ENCODE measurements at regions not wholly inside any gene's neighbourhood (a gene's known extent, or its start where the extent isn't known, plus 50 kb on each side); places are given as distances from the start of the nearest gene placed in this dataset.

DNA sequence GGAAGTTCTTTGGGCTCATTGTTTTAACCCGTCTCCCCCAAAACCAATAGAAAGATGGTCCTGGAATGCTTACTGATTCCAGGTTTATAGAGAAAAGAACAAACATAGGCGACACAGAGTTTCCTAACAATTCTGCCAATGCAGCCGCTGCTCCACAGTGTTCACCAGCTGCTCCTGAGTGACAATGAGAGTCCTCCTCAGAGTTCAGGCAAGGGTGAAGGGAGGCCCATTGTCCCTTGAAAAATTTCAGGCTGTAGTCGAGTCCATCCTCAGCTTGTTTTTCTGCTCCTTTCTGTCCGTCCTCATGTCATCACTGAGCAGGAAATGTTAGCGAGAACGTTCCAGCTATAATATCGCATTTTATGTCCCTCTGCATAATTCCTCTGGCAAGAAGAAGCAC is 537.6 kb downstream of the TCERG1L start:
- TF ChIP-seq, protein P1, sequence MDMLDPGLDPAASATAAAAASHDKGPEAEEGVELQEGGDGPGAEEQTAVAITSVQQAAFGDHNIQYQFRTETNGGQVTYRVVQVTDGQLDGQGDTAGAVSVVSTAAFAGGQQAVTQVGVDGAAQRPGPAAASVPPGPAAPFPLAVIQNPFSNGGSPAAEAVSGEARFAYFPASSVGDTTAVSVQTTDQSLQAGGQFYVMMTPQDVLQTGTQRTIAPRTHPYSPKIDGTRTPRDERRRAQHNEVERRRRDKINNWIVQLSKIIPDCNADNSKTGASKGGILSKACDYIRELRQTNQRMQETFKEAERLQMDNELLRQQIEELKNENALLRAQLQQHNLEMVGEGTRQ (IDR thresholded peaks at IDR 0.05; ENCODE audit: low read depth, low read length): no peak
- TF ChIP-seq, protein P2, sequence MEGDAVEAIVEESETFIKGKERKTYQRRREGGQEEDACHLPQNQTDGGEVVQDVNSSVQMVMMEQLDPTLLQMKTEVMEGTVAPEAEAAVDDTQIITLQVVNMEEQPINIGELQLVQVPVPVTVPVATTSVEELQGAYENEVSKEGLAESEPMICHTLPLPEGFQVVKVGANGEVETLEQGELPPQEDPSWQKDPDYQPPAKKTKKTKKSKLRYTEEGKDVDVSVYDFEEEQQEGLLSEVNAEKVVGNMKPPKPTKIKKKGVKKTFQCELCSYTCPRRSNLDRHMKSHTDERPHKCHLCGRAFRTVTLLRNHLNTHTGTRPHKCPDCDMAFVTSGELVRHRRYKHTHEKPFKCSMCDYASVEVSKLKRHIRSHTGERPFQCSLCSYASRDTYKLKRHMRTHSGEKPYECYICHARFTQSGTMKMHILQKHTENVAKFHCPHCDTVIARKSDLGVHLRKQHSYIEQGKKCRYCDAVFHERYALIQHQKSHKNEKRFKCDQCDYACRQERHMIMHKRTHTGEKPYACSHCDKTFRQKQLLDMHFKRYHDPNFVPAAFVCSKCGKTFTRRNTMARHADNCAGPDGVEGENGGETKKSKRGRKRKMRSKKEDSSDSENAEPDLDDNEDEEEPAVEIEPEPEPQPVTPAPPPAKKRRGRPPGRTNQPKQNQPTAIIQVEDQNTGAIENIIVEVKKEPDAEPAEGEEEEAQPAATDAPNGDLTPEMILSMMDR (conservative IDR thresholded peaks at IDR 0.05; ENCODE audit: low read depth, low read length): no peak
- TF ChIP-seq RFX5 (IDR thresholded peaks at IDR 0.05; ENCODE audit: low read depth, low read length) (no peak), POLR2A (IDR thresholded peaks at IDR 0.05; ENCODE audit: low read depth, low read length) (no peak), NFE2L2 (IDR thresholded peaks at IDR 0.05; ENCODE audit: low read depth, low read length) (no peak), SMC3 (IDR thresholded peaks at IDR 0.05; ENCODE audit: low read depth, low read length) (no peak)
